ENCODE measurements at regions not wholly inside any gene's neighbourhood (a gene's known extent, or its start where the extent isn't known, plus 50 kb on each side); places are given as distances from the start of the nearest gene placed in this dataset.
"Not testable (repeated sequence)": the region's sequence is repeated elsewhere in the genome, so short reads cannot be mapped to it uniquely, and the experiment has no call there.

DNA sequence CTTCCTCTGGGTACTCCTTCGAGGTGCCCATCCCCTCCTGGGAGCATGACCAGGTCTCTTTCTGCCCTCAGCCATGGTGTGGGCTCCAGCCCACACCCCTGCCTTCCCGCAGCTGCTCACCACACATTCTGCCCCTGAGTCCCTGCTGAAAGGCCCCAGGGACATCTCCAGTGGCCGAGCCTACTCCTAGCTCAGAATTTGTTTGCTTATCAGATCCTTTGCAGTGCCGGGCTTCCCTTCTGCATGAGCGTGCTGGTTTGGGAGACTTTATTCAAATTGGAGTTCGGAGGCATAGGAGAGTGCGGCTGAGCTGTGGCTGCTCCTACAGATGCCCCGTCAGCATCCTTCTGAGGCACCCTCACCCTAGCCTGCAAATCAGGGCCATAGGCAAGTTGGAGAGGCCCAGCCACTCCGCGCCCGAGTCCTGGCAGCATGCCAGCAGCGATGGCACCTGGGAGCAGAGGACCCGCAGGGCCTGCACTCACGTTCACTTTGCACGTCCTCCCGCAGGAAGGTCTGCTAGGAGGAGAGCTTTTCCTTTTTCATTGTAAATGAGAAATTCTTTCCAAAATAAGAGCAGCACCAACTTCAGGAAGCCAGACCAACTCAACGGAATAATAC is 327.3 kb downstream of the QKI start:
- DNase-seq = no peak
- H3K27me3 Mint-ChIP-seq = peaks cover 40% of the 10 kb centered on the region
- no peak for ATAC-seq
- no peak overlapping the region for H3K4me3 Mint-ChIP-seq
- H3K4me1 Mint-ChIP-seq = peaks cover 2% of the 10 kb centered on the region
- H3K9me3 Mint-ChIP-seq = peaks cover 0 to 2% of the 10 kb centered on the region in 2 donors
- H3K27ac Mint-ChIP-seq = no peak overlapping the region

DNA sequence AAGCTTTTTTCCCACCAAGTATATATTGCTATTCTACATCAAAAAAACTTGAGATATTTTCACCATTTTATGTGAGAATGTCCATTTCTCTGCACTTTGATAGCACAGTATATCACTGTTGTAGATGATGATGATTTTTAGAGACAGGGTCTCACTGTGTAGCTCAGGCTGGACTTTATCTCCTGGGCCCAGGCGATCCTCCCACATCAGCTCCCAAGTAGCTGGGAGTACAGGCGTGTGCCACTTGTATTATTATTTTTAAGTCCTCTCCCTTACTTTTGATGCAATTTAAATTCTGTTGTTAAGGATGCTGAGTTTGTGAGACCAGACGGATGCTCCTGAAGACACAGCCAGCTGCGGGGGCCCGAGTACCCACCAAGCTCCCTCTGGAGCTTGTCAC is 326.8 kb downstream of the QKI start:
- Mint-ChIP-seq H3K27me3 (peaks cover 40% of the 10 kb centered on the region), H3K27ac (no peak overlapping the region), H3K4me1 (no peaks in the 10 kb centered on the region), H3K4me3 (no peak overlapping the region), H3K9me3 (no peaks in the 10 kb centered on the region)
- DNase-seq = no peak
- ATAC-seq = no peak

DNA sequence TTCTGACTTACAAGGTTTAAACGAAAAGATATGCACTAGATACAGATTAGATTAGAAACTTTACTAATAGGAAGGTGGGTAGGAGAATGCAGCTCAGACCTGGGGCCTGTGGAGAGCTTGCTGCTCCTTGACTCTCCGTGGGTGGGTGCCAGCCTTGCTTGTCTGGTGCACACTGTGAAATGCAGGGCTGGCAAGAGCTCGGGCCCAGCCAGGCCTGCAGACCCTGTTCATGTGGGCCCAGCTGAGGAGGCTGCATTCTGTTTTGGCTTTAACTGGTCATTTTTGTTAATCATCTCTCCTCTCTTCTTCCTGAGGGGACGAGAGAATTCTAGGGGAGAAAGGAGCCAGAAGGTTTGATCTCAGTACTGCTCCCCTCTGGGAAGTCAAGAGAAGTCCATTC is 325.4 kb downstream of the QKI start:
- ATAC-seq = no peak
- no peaks in the 10 kb centered on the region for H3K9me3 Mint-ChIP-seq
- H3K27ac Mint-ChIP-seq = no peak overlapping the region
- H3K4me1 Mint-ChIP-seq = no peaks in the 10 kb centered on the region
- no peak overlapping the region for H3K4me3 Mint-ChIP-seq
- no peak for DNase-seq
- peaks cover 41% of the 10 kb centered on the region for H3K27me3 Mint-ChIP-seq

DNA sequence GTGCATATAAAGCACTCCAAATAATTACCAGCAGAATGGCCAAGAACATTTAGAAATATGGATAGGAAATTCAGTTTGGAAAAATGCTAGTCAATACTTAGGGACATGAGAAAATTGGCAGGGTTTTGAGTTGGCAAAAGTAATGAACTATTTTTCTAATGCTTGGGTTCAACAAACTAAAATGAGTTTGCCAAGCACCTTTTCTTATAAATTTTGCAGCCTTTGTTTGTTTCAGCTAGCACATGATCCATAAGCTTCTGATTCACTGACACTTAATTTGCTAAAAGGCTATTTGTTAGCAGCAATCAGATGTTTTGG is 324.8 kb downstream of the QKI start:
- H3K27me3 Mint-ChIP-seq = peaks cover 41% of the 10 kb centered on the region
- no peaks in the 10 kb centered on the region for H3K9me3 Mint-ChIP-seq
- H3K27ac Mint-ChIP-seq = no peak overlapping the region
- H3K4me1 Mint-ChIP-seq = no peaks in the 10 kb centered on the region
- DNase-seq (no peak), ATAC-seq (no peak)
- no peak overlapping the region for H3K4me3 Mint-ChIP-seq

DNA sequence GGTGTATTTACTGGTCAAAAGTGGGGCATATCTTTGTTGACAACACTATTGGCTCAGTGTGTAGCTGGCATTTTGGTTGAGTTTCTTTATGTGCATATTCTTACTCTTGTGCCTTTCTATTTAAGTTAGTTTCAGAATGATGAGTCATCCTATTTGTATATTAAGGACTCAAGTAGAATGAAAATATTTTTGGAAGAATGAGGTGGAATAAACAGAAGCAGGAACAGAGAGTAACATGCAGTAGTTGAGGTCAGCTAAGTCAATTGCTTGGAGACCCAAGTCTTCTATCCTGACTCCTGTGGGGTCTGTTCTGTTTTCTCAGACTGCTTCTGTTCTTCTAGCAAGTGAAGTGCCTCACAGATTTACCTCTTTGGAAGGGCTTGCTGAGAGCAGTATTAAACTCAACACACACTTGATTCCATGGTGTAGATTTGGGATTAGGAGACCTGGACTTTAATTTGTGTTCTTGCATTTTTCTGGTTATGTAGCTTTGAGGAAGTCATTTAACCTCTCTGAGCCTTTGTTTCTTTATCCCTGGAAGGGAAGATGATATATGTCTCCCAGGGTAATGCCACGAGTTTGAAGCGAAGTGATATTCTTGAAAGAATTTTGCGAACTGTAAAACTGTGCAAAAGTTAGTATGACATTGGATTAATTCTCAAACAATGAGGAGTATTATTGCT is 324.3 kb downstream of the QKI start:
- no peak for DNase-seq
- no peak overlapping the region for H3K4me3 Mint-ChIP-seq
- H3K27ac Mint-ChIP-seq = no peak overlapping the region
- no peaks in the 10 kb centered on the region for H3K4me1 Mint-ChIP-seq
- peaks cover 41% of the 10 kb centered on the region for H3K27me3 Mint-ChIP-seq
- no peak for ATAC-seq
- no peaks in the 10 kb centered on the region for H3K9me3 Mint-ChIP-seq

DNA sequence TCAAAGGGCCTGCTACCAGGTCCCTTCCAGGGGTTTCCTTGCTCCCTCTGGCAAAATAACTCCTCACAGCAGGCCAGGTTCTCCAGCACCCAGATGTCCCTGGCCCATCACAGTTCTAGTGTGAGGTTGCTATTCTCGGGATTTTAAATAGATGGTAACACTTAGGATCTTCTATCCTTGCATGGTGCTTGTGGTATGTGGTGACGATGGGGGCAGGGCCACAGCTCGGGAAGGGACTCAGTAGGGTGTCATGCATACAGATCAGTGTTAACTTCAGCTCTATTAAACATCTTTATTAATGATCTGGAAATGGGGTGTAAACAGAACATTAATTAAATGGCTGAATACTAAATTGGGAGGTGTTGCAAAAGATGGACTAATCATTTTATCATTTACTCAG is 323.8 kb downstream of the QKI start:
- Mint-ChIP-seq H3K4me3 (no peak overlapping the region), H3K9me3 (no peaks in the 10 kb centered on the region), H3K27me3 (peaks cover 47% of the 10 kb centered on the region), H3K27ac (no peak overlapping the region), H3K4me1 (no peaks in the 10 kb centered on the region)
- no peak for ATAC-seq
- no peak for DNase-seq

DNA sequence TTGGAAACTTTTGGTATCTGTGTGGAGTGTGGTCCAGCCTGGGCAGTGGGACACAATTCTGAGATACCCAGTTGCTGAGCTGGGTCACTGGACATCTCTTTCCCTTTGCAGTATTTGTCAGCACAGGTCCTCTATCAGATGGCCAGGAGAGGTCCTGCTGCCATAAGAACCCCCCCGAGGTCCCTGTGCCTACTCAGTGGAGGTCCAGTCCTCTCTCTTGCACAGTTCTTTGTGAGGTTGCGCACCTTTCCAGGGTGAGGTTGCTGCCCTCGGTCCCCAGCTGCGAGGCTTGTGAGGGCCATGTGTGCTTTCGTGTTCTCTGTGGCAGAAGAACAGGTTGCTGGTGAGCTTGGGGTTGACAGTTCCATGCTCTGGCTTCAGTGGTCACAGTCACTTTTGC is 320.6 kb downstream of the QKI start:
- H3K4me3 Mint-ChIP-seq = no peak overlapping the region
- no peak for ATAC-seq
- no peak for DNase-seq
- no peaks in the 10 kb centered on the region for H3K9me3 Mint-ChIP-seq
- no peak overlapping the region for H3K27ac Mint-ChIP-seq
- peaks cover 40% of the 10 kb centered on the region for H3K27me3 Mint-ChIP-seq
- H3K4me1 Mint-ChIP-seq = no peaks in the 10 kb centered on the region

DNA sequence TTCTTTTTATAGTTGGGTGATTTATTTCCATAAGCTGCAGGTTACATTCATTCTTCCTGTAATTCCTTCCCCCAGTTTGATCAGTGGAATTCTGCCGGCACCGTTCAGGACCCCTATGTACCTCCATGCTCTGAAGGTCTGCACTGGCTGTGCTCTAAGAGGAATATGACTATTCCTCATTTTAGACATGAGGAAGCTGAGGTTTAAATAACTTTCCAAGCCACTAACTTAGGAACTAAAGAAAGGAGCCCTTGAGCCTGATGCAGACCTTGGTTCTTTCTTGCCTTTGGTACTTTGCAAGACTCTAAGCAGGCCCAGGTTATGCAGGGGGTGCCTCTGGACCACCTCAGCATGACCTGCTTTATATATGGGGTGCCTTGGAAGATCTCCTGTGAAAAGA is 318.5 kb downstream of the QKI start:
- Mint-ChIP-seq H3K4me3 (no peak overlapping the region), H3K27me3 (peaks cover 33% of the 10 kb centered on the region), H3K27ac (no peak overlapping the region), H3K4me1 (no peaks in the 10 kb centered on the region), H3K9me3 (no peaks in the 10 kb centered on the region)
- DNase-seq (no peak), ATAC-seq (no peak)

DNA sequence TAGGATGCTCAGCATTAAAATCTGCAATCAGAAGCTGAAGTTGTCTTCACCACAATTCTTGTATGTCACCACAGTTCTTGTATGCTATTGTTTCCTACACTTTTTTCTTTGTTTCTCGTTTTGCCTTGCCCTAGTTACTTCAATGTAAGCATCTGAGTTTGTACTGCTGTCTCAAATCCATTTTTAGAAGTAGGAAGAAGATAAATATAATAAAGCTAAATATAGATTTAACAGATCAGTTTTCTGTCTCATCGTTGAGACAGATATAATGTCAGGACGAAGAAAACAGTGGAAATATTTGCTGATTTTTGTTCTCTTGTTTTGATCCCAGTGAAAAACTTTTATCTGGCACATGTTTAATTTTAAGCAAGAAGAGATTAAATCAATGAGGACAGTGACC is 318.0 kb downstream of the QKI start:
- H3K9me3 Mint-ChIP-seq = no peaks in the 10 kb centered on the region
- H3K4me3 Mint-ChIP-seq = no peak overlapping the region
- DNase-seq (no peak), ATAC-seq (no peak)
- H3K27me3 Mint-ChIP-seq = peaks cover 31% of the 10 kb centered on the region
- H3K27ac Mint-ChIP-seq = no peak overlapping the region
- H3K4me1 Mint-ChIP-seq = no peaks in the 10 kb centered on the region

DNA sequence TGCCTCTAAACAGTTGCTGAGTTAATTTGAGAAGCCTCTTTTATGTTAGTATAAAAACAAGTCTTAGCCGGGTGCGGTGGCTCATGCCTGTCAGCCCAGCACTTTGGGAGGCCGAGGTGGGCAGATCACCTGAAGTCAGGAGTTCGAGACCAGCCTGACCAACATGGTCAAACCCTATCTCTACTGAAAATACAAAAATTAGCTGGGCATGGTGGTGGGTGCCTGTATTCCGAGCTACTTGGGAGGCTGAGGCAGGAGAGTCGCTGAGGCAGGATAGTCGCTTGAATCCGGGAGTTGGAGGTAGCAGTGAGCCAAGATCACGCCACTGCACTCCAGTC is 317.5 kb downstream of the QKI start:
- ATAC-seq = not testable (repeated sequence)

DNA sequence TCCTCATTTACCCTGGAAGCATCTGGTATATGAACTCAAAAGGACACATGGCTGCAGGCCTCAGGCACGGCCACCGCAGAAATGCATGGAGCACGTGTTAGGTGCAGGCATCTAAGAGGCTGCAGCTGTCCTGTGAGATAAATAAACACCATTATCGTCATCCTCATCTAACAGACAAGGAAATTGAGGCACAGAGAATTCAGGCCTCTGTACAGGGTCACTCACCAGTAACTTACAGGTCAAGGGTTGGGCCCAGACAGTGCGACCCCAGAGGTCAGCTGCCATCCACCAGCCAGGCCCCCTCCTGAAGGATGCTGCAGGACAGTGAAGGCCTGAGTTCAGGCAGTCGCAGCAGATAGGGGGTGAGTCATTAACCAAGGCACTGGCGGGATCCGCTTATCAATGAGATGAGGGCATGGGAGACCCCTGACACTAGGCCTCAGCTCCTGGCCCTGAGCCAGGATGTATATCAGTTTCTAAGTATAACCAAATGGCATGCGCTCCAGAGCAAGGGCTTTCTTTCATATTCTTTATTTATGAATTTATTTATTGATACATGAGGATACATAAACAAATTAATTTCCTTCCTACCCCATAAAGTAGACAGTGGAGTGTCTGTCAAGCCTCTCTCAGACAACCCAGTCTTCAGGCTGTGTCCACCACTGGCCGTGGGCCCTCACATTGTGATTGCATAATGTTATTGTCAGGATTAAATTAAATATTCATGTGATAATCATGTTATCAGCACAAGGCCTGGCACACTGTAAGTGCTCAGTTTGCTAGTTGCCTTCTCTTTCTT is 316.9 kb downstream of the QKI start:
- H3K27ac Mint-ChIP-seq = no peak overlapping the region
- no peak for ATAC-seq
- no peak for DNase-seq
- no peaks in the 10 kb centered on the region for H3K4me1 Mint-ChIP-seq
- H3K4me3 Mint-ChIP-seq = no peak overlapping the region
- peaks cover 23% of the 10 kb centered on the region for H3K27me3 Mint-ChIP-seq
- H3K9me3 Mint-ChIP-seq = no peaks in the 10 kb centered on the region

More for the DNA sequence above, 317.5 kb downstream of the QKI start:
- DNase-seq, H3K9me3 Mint-ChIP-seq, H3K4me3 Mint-ChIP-seq, H3K4me1 Mint-ChIP-seq, H3K27ac Mint-ChIP-seq: not testable (repeated sequence)
- peaks cover 29% of the 10 kb centered on the region for H3K27me3 Mint-ChIP-seq

DNA sequence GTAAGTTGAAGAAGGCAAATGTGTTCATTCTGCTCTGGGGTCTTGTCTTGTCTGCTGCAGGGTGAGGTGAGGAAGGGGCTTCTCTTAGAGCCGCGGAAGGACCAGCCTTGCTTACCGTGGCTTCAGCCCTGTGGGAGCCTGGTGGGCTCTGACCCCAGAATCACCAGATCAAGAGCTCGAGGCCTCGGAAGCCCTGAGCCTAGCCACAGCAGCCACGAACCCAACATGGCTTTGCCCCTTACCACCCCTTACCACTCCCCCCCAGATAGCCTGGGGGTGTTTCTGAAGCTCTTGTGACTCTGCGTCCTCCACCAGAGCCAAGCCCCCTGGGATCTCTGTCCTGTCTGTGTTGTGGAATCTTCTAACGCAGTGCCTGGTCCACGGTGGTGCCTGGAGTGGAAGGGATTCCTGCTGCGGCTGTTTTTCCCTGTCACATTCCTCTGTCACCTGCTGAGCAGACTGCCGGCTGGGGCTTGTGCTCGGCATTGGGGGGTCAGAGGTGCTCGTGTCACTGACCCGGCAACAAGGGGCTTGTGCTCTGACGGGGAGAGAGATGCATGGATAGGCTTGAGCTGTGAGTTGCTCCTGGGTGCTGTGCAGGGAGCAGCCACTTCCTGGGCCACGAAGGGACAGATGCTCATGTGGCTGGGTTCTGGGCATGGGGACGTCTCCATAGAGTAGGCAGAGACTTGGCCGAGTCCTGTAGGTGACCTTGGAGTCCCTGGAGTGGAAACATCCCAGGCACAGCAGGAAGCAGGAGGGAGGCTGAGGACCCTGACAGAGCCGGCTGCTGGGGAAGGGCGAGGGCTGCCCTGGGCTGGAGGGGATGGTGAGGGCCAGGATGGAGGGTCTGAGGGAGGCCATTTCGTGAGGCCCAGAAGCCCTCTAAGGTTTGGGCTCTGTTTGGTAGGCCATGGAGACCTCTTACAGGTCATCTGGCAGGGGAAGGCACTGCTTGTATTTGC is 316.0 kb downstream of the QKI start:
- Mint-ChIP-seq H3K27ac (no peak overlapping the region), H3K9me3 (no peaks in the 10 kb centered on the region), H3K27me3 (peaks cover 14% of the 10 kb centered on the region), H3K4me3 (no peak overlapping the region), H3K4me1 (no peaks in the 10 kb centered on the region)
- ATAC-seq (peak; percentile 37), DNase-seq (no peak)

DNA sequence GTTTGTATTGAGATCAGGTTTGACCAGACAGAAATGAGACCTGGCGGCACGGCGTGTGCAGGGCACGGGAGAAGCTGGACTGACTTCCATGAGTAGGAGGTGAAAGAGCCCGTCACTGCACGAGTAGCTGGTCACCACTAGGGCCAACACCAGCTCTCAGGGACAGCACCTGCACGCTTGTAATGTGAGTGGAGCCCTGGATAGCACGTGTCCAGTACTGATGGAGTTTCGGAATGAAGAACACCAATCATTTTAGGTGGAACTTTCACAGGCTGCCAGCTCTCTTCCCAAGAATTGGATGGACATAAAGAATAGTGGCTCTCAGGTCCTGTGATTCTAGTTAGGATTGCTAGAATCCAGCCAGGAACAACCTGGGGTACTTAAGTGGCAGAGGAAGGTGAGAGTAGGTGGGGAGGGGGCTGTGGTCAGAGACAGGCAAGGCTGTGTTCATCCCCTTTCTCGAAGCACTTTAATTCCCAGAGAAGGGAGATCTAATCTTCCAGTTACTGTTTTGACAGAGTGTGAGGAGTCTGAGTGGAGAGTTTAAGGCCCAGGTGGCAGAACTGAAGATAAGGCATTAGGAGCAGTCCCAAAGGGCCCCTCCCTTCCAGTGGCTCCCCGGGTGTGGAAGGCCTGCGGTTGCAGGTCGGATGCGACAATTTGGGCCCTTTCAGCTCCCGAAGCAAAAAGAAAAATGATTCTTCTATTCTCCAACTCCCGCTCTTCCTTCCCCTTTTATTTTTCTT is 314.8 kb downstream of the QKI start:
- no peak overlapping the region for H3K27ac Mint-ChIP-seq
- H3K4me3 Mint-ChIP-seq = no peak overlapping the region
- H3K4me1 Mint-ChIP-seq = no peaks in the 10 kb centered on the region
- no peaks in the 10 kb centered on the region for H3K9me3 Mint-ChIP-seq
- H3K27me3 Mint-ChIP-seq = peaks cover 8% of the 10 kb centered on the region
- ATAC-seq (no peak), DNase-seq (no peak)

DNA sequence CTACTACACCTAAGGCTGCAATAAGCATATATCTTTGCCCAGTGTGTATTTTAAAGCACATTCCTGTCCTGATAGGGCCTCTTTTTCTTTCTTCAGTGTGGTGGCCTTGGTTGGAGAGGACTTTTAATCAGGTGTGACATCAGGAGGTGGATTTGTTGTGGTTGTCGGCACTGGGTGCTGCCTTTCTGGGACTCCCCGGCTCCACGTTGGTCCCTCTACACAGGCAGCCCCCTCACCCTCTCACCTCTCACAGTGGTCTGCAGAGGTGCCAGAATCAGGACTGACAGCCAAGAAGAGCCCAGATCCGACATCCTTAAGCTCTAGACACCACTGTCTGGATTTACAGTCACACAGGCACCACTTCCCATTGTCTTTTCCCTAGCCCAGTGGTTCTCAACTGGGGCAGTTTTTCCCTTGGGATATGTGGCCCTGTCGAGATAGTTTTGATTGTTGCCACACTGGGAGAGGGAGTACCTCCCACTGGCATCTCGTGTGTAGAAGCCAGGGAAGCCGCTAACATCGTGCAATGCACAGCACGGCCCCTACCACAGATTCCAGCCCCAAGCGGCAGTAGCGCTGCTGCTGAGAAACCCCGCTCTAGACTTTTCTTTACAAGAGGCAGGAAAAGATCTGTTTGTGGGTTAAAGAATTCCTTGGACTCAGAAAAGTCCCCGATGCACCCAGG is 314.1 kb downstream of the QKI start:
- DNase-seq = no peak
- no peak overlapping the region for H3K27ac Mint-ChIP-seq
- no peaks in the 10 kb centered on the region for H3K4me1 Mint-ChIP-seq
- no peak overlapping the region for H3K4me3 Mint-ChIP-seq
- no peak for ATAC-seq
- peaks cover 5% of the 10 kb centered on the region for H3K27me3 Mint-ChIP-seq
- no peaks in the 10 kb centered on the region for H3K9me3 Mint-ChIP-seq

Data from stimulated activated naive CD8-positive, alpha-beta T cell treated with anti-CD3 and anti-CD28 coated beads, Interleukin-15, amount 100 ng/mL, for 72 hours (primary cell).